CD4-positive, alpha-beta T cell treated with Interleukin-17A for 4 hours (primary cell): ENCODE measurements at regions not wholly inside any gene's neighbourhood (a gene's known extent, or its start where the extent isn't known, plus 50 kb on each side); places are given as distances from the start of the nearest gene placed in this dataset.

Experiments
- DNase-seq: peaks from one replicate; pipeline ENCODE4 v3.0.0-alpha.2; 2020; ENCODE audit warnings: mixed read lengths

- DNase-seq: no peak
Measured at GRCh38 chr4:181193131-181193930, 1049.9 kb upstream of the TENM3 start.

GRCh38 chr4:181194096-181194495 lies 1049.1 kb upstream of the TENM3 start:
- DNase-seq: no peak

GRCh38 chr4:181200076-181200475 lies 1043.1 kb upstream of the TENM3 start:
- no peak for DNase-seq

DNA sequence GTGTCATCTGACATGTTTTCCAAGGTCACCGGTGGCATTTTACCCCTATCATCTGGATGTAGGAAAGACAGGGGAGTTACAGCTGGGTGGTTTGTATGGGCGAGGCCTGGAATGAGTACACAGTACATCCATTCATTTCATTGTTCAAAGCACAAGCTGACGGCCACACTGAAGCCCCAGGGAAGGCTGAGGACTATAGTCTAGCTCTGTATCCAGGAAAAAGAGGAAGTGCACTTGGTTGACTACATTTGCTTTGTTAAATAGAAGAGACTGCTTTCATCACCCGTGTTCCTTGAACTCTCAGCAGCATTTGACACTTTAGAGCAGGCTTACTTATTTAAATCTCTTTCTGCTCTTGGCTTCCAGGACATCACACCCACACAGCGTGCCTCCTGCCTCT lies 1041.0 kb upstream of the TENM3 start:
- DNase-seq: no peak

- no peak for DNase-seq
Measured at GRCh38 chr4:181204109-181204508, 1039.1 kb upstream of the TENM3 start.

- no peak for DNase-seq
Measured at GRCh38 chr4:181213551-181213950, 1029.7 kb upstream of the TENM3 start.

GRCh38 chr4:181216501-181216900 lies 1026.7 kb upstream of the TENM3 start:
- DNase-seq: no peak

- no peak for DNase-seq
Measured at GRCh38 chr4:181219783-181220416, 1023.3 kb upstream of the TENM3 start.

GRCh38 chr4:181224852-181225251 lies 1018.4 kb upstream of the TENM3 start:
- no peak for DNase-seq

- no peak for DNase-seq
Measured at GRCh38 chr4:181225616-181226261, 1017.5 kb upstream of the TENM3 start.

GRCh38 chr4:181234951-181235680 lies 1008.1 kb upstream of the TENM3 start:
- no peak for DNase-seq

DNA sequence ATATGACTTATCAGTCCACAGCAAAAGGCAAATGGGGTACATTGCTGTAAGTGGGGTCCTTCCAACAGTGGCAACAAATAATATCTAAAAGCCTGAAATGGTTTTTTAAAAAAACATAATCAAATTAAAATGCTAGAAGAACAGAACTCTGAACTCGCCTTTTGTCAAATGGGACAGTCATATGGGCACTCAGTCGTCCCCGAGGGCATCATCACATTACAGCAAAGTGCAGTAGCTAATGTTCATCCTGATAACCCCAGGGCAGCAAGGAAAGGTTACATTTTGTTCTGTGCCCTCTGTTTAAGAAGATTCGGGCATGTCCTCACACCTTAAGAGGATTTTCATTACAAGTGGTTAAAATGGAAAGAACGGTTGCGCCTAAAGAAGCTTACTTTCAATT lies 997.9 kb upstream of the TENM3 start:
- DNase-seq: no peak

- DNase-seq: no peak
Measured at GRCh38 chr4:181249031-181249430, 994.2 kb upstream of the TENM3 start.

DNA sequence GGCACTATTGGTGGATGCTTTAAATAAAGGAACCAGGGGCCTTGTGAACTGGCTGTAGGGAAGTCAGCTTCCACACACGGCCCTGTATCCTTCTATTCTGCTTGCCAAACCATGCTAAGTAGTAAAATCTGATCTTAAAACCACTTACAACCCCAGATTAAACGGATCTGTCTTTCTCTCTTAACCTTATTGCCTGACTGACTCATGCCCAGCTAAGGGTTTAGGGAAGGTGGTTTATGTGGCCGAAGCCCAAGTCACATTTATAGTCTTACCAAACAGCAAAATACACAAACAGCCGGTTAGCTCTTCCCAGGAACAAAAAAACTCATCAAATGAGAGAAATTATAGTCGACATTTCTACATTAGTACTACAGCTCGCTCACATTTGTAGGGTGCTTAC lies 988.4 kb upstream of the TENM3 start:
- no peak for DNase-seq

DNA sequence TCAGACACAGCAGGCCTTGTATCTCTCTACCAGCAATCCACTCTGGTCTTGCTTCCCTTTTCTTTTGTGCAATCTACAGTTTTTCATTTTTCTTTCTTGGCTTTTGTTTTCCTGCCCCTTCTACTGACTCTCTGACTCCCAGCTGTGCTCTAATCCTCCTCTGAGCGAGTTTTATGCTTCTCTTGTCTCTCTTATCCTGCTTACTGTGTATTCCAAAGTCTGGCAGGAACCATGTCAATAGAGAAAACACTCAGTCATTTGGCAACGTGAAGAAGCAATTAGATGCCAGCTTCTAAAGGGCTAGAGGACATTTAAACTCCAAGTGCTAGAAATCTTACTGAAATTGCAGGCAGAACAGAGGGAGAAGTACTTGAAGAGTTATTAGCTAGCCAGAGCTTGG lies 984.6 kb upstream of the TENM3 start:
- DNase-seq: no peak

GRCh38 chr4:181259081-181259709 lies 984.0 kb upstream of the TENM3 start:
- DNase-seq: no peak

DNA sequence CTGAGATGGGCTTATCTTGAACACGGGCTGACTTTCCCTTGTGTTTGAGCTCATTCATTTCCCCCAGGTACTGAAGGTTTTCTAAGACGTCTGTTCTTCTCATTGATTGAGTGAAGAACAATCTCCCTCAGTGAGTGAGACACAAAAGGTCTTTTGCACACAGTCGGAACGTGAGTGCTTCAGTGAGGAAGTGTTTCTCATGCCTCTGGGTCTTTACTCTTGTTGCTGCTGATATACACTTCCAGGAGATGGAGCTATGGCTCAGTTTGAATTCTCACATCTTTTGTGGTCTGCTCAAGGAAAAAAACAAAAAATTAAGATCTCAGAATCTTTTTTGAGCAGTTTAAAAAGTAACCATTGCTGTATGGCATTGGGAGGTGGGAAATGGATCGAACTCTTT lies 981.9 kb upstream of the TENM3 start:
- no peak for DNase-seq

GRCh38 chr4:181264893-181265292 lies 978.3 kb upstream of the TENM3 start:
- no peak for DNase-seq

GRCh38 chr4:181265370-181265769 lies 977.8 kb upstream of the TENM3 start:
- DNase-seq: no peak

- no peak for DNase-seq
Measured at GRCh38 chr4:181271116-181271640, 972.0 kb upstream of the TENM3 start.

- DNase-seq: no peak
Measured at GRCh38 chr4:181272422-181272821, 970.8 kb upstream of the TENM3 start.

DNA sequence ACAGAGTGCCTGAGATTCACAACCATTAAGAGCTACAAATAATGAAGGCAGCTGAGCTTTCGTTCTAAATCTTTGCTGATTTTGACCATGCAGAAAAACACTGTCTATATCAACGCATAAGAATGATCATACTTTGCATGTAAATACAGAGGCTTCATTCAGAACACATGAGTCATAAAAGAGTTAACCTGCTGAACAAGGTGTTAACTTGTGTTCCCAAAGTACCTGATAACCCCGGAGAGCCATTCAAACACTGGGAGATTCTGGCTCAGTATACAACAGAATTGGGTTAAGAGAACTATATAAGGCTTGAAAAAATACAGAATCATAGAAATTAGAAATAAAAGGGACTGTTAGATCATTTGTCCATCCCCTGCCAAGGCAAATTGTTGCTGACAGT lies 964.3 kb upstream of the TENM3 start:
- DNase-seq: no peak

- DNase-seq: no peak
Measured at GRCh38 chr4:181281451-181281850, 961.8 kb upstream of the TENM3 start.
